ENCODE measurements at regions not wholly inside any gene's neighbourhood (a gene's known extent, or its start where the extent isn't known, plus 50 kb on each side); places are given as distances from the start of the nearest gene placed in this dataset.
"Not testable (repeated sequence)": the region's sequence is repeated elsewhere in the genome, so short reads cannot be mapped to it uniquely, and the experiment has no call there.

- DNase-seq; intact Hi-C loops (cut with DNase I; ENCODE audit: low total_unique reads); H3K4me1 ChIP-seq; H3K4me3 ChIP-seq; H3K36me3 ChIP-seq; H3K9me3 ChIP-seq; H3K27ac ChIP-seq: not testable (repeated sequence)
- 14 to 28% (median 16%) methylated on average over 21 to 30 of the region's 30 CpGs for WGBS, 5 donors
- H3K27me3 ChIP-seq (replicated peaks in 1 of 7), result peaks cover 0 to 13% (median 0%) of the 10 kb centered on the region in 7 donors
These were observed 1669.2 kb downstream of the RPIA start for GRCh38 chr2:90360731-90361035.

Small RNAs in the stretch of these regions (small RNA-seq; reads per million reads assigned to genes)
- gene AC233263.1 (0 reads per million in 4 donors), gene AC233263.2 (0 reads per million in 4 donors), gene IGKV1D-35 (0 reads per million in 4 donors), gene IGKV2D-19 (0 reads per million in 4 donors), gene IGKV2D-36 (0 reads per million in 4 donors), gene IGKV2D-38 (0 reads per million in 4 donors), gene IGKV3D-25 (0 reads per million in 4 donors)
